ENCODE measurements at regions not wholly inside any gene's neighbourhood (a gene's known extent, or its start where the extent isn't known, plus 50 kb on each side); places are given as distances from the start of the nearest gene placed in this dataset.
"Not testable (repeated sequence)": the region's sequence is repeated elsewhere in the genome, so short reads cannot be mapped to it uniquely, and the experiment has no call there.

GRCh38 chr20:19120569-19120968 lies 91.9 kb upstream of the SLC24A3 start:
- FAIRE-seq = peak; percentile 87

- no peak for FAIRE-seq
Observed at GRCh38 chr20:19121463-19121862, 91.0 kb upstream of the SLC24A3 start.

GRCh38 chr20:19121916-19122315 lies 90.5 kb upstream of the SLC24A3 start:
- FAIRE-seq = no peak

- no peak for FAIRE-seq
Observed at GRCh38 chr20:19122395-19122794, 90.0 kb upstream of the SLC24A3 start.

GRCh38 chr20:19125508-19125907 lies 86.9 kb upstream of the SLC24A3 start:
- FAIRE-seq = no peak

GRCh38 chr20:19129306-19129705 lies 83.1 kb upstream of the SLC24A3 start:
- no peak for FAIRE-seq

- FAIRE-seq = no peak
Observed at GRCh38 chr20:19129976-19130612, 82.3 kb upstream of the SLC24A3 start.

- no peak for FAIRE-seq
Observed at GRCh38 chr20:19130613-19130984, 81.8 kb upstream of the SLC24A3 start.

- no peak for FAIRE-seq
Observed at GRCh38 chr20:19137641-19138040, 74.8 kb upstream of the SLC24A3 start.

- FAIRE-seq = no peak
Observed at GRCh38 chr20:19138758-19139157, 73.7 kb upstream of the SLC24A3 start.

GRCh38 chr20:19139584-19139983 lies 72.9 kb upstream of the SLC24A3 start:
- FAIRE-seq = not testable (repeated sequence)

- no peak for FAIRE-seq
Observed at GRCh38 chr20:19141998-19142397, 70.4 kb upstream of the SLC24A3 start.

- peak; percentile 82 for FAIRE-seq
Observed at GRCh38 chr20:19143890-19144289, 68.6 kb upstream of the SLC24A3 start.

GRCh38 chr20:19161336-19161735 lies 51.1 kb upstream of the SLC24A3 start:
- FAIRE-seq = no peak
